NCI-H2081 treated with DMSO at 0.1 percent for 48 hours (cell line): ENCODE measurements at regions not wholly inside any gene's neighbourhood (a gene's known extent, or its start where the extent isn't known, plus 50 kb on each side); places are given as distances from the start of the nearest gene placed in this dataset.
"Not testable (repeated sequence)": the region's sequence is repeated elsewhere in the genome, so short reads cannot be mapped to it uniquely, and the experiment has no call there.

Experiments used
- DNase-seq: peaks from one replicate; lab custom pipeline; 2025; lab: John Stamatoyannopoulos, UW

- no peak for DNase-seq
Measured at GRCh38 chr9:22838266-22838665, 391.6 kb downstream of the DMRTA1 start.

DNA sequence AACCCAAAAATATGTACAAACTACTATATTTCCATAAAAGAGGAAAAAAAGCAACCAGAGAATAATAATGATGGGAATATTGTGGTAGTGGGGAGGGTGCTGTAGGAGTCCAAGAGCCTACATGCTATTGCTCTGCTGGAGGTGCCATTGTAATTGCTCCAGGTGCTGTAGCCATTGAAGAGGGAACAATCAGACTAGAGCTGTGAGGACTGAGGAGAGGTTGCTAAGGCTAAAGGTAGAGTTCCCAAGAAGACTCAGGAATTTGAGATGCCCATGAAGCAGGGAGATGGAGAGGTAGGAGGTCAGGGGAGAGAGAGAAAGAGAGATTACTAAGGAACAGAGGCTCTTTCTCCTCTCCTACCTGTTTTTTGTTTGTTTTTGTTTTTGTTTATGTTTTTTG is 394.0 kb downstream of the DMRTA1 start:
- no peak for DNase-seq

DNA sequence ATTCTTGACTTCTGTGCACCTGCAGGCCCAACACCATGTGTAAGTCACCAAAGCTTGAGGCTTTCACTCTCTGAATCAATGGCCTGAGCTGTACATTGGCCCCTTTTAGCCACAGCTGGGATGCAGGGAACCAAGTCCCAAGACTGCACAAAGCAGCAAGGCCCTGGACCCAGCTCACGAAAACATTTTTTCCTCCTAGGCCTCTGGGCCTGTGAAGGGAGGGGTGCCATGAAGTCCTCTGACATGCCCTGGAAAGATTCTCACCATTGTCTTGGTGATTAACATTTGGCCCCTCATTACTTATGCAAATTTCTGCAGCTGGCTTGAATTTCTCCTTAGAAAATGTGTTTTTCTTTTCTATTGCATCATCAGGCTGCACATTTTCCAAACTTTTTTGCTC is 398.6 kb downstream of the DMRTA1 start:
- DNase-seq, result not testable (repeated sequence)

GRCh38 chr9:22855980-22856379 is 409.4 kb downstream of the DMRTA1 start:
- DNase-seq, result no peak

- no peak for DNase-seq
Measured at GRCh38 chr9:22857316-22857715, 410.7 kb downstream of the DMRTA1 start.

GRCh38 chr9:22863106-22863505 is 416.5 kb downstream of the DMRTA1 start:
- DNase-seq, result no peak

DNA sequence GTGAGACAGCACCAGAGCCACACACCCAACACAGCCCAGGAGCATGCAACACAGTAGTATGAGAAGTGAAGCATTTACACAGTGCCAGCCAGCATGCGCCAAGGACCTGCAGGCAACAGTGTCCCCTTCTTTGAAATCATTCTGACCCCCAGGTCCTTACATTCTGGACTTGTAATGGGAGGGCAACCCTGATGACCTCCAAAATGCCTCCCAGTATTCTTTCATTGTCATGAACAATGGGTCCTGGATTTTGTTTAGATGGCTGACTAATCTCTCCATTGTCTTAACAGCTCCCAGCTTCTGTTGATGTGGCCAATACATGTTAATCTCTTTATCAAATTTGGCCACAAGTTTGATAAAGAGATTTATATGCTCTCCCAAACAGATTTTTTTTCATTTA is 417.1 kb downstream of the DMRTA1 start:
- DNase-seq, result no peak

DNA sequence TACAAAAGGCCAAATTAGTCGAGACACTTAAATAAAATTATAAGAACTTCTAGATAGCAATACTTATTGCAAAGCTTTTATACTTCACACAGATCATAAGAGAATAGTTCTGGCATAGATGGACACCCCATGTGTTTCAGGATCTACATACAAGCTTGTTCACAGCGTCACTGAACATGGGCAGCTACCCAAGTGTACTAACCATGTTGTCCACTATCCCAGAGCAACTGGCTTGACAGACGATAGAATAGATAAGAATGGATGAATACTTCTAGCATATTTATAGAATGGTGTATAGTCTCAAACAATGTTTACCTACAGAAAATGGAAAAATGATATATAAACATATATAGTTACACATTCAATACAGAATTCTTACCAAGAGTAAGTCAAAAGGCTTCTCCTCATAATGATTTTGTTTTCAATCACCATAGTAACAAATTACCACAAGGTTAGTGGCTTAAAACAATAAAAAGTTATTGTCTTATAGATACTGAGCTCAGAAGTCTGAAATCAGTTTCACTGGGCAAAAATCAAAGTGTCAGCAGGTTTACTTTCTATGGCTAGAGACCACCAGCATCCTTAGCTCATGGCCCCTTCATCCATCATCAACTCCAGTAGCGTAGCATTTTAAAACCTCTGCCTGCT is 446.7 kb downstream of the DMRTA1 start:
- DNase-seq, result no peak

GRCh38 chr9:22898591-22898990 is 452.0 kb downstream of the DMRTA1 start:
- no peak for DNase-seq

DNA sequence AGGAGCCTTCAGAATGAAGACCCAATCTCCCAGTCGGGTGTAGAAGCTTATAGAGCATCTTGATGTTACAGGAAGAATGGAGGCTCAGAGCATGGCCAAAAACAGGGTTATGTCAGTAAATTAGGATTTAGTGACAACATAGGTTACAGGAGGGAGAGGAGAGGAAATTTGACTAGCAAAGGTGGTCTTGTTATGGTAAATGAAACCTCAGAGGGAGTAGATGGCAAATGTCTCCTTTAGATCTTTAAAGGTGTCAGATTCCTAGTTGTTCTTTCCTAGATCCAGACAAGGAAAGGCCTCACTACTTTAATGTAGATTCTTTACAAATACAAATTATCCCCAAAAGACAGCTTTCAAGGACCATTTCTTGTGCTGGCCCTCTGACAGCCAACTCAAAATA is 465.0 kb downstream of the DMRTA1 start:
- DNase-seq, result no peak

DNA sequence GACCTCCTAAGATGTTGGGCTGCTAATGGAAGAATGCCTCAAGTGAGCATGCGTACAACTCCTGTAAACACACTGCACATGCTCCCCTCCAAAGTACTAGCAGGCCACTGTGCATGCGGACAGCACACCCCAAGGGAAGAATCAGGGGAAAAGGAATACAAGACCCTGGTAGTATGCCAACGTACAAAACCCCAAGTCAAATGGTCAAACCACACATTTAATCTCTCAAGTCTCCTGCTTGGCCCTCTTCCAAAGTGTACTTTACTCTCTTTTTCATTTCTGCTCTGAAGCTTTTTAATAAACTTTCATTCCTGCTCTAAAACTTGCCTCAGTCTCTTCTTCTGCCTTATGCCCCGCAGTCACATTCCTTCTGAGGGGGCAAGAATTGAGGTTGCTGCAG is 466.4 kb downstream of the DMRTA1 start:
- DNase-seq, result no peak

DNA sequence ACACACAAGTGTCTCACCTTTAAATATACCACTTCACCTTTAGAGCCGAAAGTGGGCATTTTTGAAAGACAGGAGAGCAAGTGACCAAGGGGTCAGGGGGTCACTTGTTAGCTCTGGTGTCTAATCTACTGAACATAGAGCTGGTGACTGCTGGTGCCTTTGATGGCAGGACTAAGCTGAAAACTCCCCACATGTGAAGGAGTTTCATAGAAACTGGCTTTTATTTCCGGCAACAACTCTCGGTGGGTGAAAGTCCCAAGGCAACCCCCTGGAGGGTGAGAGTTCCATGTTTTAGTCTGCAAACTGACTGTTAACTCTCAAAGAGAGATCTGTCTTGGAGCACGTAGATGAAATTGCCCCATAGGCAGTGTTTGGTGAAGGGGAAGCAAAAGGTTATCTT is 466.9 kb downstream of the DMRTA1 start:
- no peak for DNase-seq

DNA sequence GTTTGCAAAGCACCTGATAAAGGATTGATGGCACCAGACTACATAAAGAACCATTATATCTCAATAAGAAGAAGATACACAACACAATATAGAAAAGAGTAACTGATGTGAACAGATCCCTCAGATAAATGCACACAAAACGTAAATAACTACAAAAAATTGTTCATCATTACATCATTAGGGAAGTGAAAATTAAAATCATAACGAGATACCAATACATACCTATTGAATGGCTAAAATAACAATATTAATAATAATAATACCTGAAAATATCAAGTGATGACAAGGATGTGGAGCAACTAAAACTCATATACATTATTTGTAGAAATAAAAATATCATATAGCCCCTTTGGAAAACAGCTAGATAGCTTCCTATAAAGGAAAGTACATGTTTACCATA is 469.5 kb downstream of the DMRTA1 start:
- no peak for DNase-seq

- DNase-seq, result no peak
Measured at GRCh38 chr9:22919423-22919822, 472.8 kb downstream of the DMRTA1 start.

GRCh38 chr9:22921742-22922141 is 475.1 kb downstream of the DMRTA1 start:
- DNase-seq, result no peak

GRCh38 chr9:22922222-22922621 is 475.6 kb downstream of the DMRTA1 start:
- DNase-seq, result no peak

DNA sequence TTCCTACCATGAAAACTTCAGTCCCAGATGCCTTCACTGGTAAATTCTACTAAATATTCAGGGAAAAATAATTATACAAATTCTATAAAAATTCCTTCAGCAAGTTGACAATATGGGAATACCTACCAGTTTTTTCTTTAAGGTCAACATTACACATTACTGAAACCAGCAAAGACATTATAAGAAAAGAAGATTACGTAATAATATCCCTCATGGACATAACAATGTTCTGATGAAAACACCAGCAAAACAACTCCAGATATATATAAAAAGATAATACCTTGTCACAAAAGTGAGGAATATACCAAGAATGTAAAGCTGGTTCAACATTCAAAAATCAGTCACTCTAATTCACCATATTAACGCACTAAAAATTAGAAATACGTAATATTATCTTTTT is 507.9 kb downstream of the DMRTA1 start:
- no peak for DNase-seq

DNA sequence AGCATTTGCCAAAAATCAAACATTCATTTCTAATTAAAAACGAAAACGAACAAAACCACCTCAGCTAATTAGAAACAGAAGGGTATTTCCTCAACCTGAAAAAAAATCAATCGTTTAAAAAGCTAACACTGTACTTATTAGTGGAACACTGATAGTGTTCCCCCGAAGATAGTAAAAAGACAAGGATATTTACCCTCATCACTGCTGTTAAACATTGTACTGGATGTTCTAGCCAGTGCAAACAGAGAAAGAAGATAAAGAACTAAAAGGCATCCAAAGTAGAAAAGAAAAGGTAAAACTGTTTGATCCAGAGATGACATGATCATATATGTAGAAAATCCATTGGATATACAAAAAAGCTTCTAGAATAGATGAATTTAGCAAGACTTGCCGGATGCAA is 508.3 kb downstream of the DMRTA1 start:
- no peak for DNase-seq

GRCh38 chr9:22969350-22969979 is 522.8 kb downstream of the DMRTA1 start:
- DNase-seq, result no peak

GRCh38 chr9:22970434-22970975 is 523.9 kb downstream of the DMRTA1 start:
- DNase-seq, result no peak

GRCh38 chr9:22975951-22976350 is 529.3 kb downstream of the DMRTA1 start:
- no peak for DNase-seq

GRCh38 chr9:22976454-22976853 is 529.8 kb downstream of the DMRTA1 start:
- no peak for DNase-seq

DNA sequence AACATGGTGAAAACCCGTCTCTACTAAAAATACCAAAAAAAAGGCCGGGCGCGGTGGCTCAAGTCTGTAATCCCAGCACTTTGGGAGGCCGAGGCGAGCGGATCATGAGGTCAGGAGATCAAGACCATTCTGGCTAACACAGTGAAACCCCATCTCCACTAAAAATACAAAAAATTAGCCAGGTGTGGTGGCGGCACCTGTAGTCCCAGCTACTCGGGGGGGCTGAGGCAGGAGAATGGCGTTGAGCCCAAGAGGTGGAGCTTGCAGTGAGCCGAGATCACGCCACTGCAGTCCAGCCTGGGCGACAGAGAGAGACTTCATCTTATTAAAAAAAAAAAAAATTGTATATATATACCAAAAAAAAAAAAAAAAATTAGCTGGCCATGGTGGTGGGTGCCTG is 533.8 kb downstream of the DMRTA1 start:
- DNase-seq, result not testable (repeated sequence)

GRCh38 chr9:22986556-22986955 is 539.9 kb downstream of the DMRTA1 start:
- DNase-seq, result no peak
